OCI-LY7 (cell line): ENCODE measurements at regions not wholly inside any gene's neighbourhood (a gene's known extent, or its start where the extent isn't known, plus 50 kb on each side); places are given as distances from the start of the nearest gene placed in this dataset.

Source experiments
- CTCF ChIP-seq: fragments of 200-600 bp; sonication (generic); conservative IDR thresholded peaks from 2 replicates; pipeline ENCODE4 v1.5.1; 2014; ENCODE audit warnings: mild to moderate bottlenecking, antibody characterized with exemption, low read length, moderate library complexity, mixed read lengths
- EZH2phosphoT487 ChIP-seq: fragments of 200-600 bp; sonication (generic); IDR thresholded peaks from 2 replicates; pipeline ENCODE4 v1.6.1; 2018; ENCODE audit warnings: low read depth, borderline replicate concordance, mild to moderate bottlenecking, mixed run types, antibody characterized with exemption, low read length, moderate library complexity, mixed read lengths

DNA sequence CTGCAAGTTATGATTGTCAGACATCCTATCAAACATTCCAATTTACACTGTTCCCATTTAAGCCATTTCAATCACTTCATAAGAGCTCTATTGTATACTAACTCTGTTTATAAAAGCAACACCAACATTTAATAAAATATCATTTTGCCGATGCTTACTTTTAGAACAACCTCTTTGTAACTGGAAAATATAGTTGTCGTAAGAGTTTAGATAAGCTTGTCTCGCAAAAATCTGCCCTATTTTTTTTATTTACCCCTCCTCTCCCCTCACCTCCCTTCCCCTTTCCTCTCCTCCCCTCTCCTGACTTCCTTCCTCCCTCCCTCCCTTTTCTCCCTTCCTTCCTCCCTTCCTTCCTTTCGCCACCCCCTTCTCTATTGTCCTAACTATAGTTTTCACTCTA is 105.7 kb upstream of the PEX5L start:
- TF ChIP-seq CTCF: no peak
- TF ChIP-seq EZH2phosphoT487: no peak
